Endothelial cell of umbilical vein (primary cell): ENCODE measurements at regions not wholly inside any gene's neighbourhood (a gene's known extent, or its start where the extent isn't known, plus 50 kb on each side); places are given as distances from the start of the nearest gene placed in this dataset.

ENCODE experiments used
- BruUV-seq: library from RNA; stranded (reverse); fragments of 400-500 nt; replicated peaks from 2 replicates; lab custom pipeline; 2021; lab: Mats Ljungman, UMichigan
- CTCF ChIA-PET: fragments of 300-600, 350-600 bp; sonication (Branson Sonifier 250); formaldehyde crosslinking; loops from one replicate; lab custom pipeline; 2021; ENCODE audit warnings: antibody characterized with exemption, inconsistent platforms; lab: Charles Lee
- POLR2A ChIA-PET: fragments of 300-600, 350-600 bp; sonication (Branson Sonifier 250); formaldehyde crosslinking; loops from one replicate; lab custom pipeline; 2021; ENCODE audit warnings: antibody characterized with exemption, inconsistent platforms; lab: Charles Lee
- DNase-seq: peaks from one replicate; pipeline ENCODE4 v3.0.0-alpha.2; 2011; ENCODE audit warnings: low read depth, low spot score
- FAIRE-seq: peaks from 2 replicates; lab custom pipeline; 2011; peaks lifted over from hg19 to GRCh38; lab: Jason Lieb, UNC
- H2AFZ ChIP-seq: 2 replicates; pipeline ENCODE4 v1.6.0; 2012; ENCODE audit warnings: low read depth, low read length, control low read depth, inconsistent platforms
- H3K27ac ChIP-seq: 2 replicates; pipeline ENCODE4 v1.5.1; 2011; ENCODE audit warnings: low read depth, mild to moderate bottlenecking, control low read depth, low read length, moderate library complexity; ENCODE audit not compliant: insufficient read depth
- H3K27me3 ChIP-seq, 2 experiments: 2 replicates each; pipeline versions ENCODE4 v1.6.0 to v1.6.1; 2011; ENCODE audit warnings: low read length in 2 of 2, mixed read lengths in 1 of 2; ENCODE audit not compliant: control insufficient read depth in 2 of 2, insufficient read depth in 2 of 2
- H3K36me3 ChIP-seq, 2 experiments: 2 replicates in 1 of 2; 3 replicates in 1 of 2; pipeline ENCODE4 v1.5.1; 2011; ENCODE audit warnings: low read length in 2 of 2, mild to moderate bottlenecking in 1 of 2, moderate library complexity in 1 of 2; ENCODE audit not compliant: control insufficient read depth in 2 of 2, insufficient read depth in 2 of 2; ENCODE audit errors: extremely low read depth in 1 of 2
- H3K4me1 ChIP-seq: 3 replicates; pipeline ENCODE4 v1.5.1; 2011; ENCODE audit warnings: mild to moderate bottlenecking, low read length; ENCODE audit not compliant: control insufficient read depth, insufficient read depth; ENCODE audit errors: extremely low read depth
- H3K4me2 ChIP-seq: 2 replicates; pipeline ENCODE4 v1.6.1; 2011; ENCODE audit warnings: low read length, control low read depth, mixed read lengths; ENCODE audit not compliant: insufficient read depth
- H3K4me3 ChIP-seq, 3 experiments: fragments of 200-600 bp in 1 of 3; sonication (generic), shearing (Covaris generic) in 1 of 3; replicated peaks in 1 of 3; 2 replicates each; pipeline ENCODE4 v1.5.1; 2011 to 2016; ENCODE audit warnings: control low read depth in 3 of 3, low read length in 3 of 3, mild to moderate bottlenecking in 2 of 3, inconsistent platforms in 1 of 3, low read depth in 1 of 3, moderate library complexity in 1 of 3; ENCODE audit not compliant: insufficient read depth in 1 of 3
- H3K79me2 ChIP-seq: 2 replicates; pipeline ENCODE4 v1.6.0; 2012; ENCODE audit warnings: low read length, inconsistent platforms; ENCODE audit not compliant: control insufficient read depth, insufficient read depth
- H3K9ac ChIP-seq: replicated peaks from 2 replicates; pipeline ENCODE3; 2011; ENCODE audit warnings: low read length, control low read depth; ENCODE audit not compliant: insufficient read depth; ENCODE audit errors: extremely low read depth
- H3K9me1 ChIP-seq: replicated peaks from 3 replicates; pipeline ENCODE4 v1.6.0; 2011; ENCODE audit warnings: mild to moderate bottlenecking, low read length; ENCODE audit not compliant: control insufficient read depth, insufficient read depth; ENCODE audit errors: extremely low read depth
- H3K9me3 ChIP-seq: replicated peaks from 2 replicates; pipeline ENCODE4 v1.5.1; 2012; ENCODE audit warnings: low read length, inconsistent platforms; ENCODE audit not compliant: control insufficient read depth, insufficient read depth
- H4K20me1 ChIP-seq: replicated peaks from 2 replicates; pipeline ENCODE3; 2011; ENCODE audit warnings: mild to moderate bottlenecking, low read length; ENCODE audit not compliant: control insufficient read depth, insufficient read depth; ENCODE audit errors: extremely low read depth
- EZH2 ChIP-seq: IDR thresholded peaks from 2 replicates; pipeline ENCODE4 v1.6.1; 2012; ENCODE audit warnings: borderline replicate concordance, low read depth, mild to moderate bottlenecking, moderate library complexity, low read length, inconsistent platforms; ENCODE audit not compliant: severe bottlenecking
- FOS ChIP-seq: IDR thresholded peaks from 2 replicates; pipeline ENCODE4 v1.6.1; 2011; ENCODE audit warnings: mild to moderate bottlenecking, low read length, moderate library complexity, borderline replicate concordance; ENCODE audit not compliant: insufficient read depth
- GATA2 ChIP-seq: IDR thresholded peaks from 2 replicates; pipeline ENCODE4 v1.7.0; 2011; ENCODE audit warnings: low read depth, mild to moderate bottlenecking, moderate library complexity, mixed read lengths, low read length; ENCODE audit not compliant: insufficient read length, insufficient read depth
- JUN ChIP-seq: IDR thresholded peaks from 2 replicates; pipeline ENCODE4 v1.6.1; 2011; ENCODE audit warnings: borderline replicate concordance, low read depth; ENCODE audit not compliant: insufficient read length, insufficient read depth
- MYC ChIP-seq: IDR thresholded peaks from one replicate; pipeline ENCODE4 v1.6.1; 2011; ENCODE audit warnings: mild to moderate bottlenecking, low read depth, low read length
- POLR2A ChIP-seq: IDR thresholded peaks from 2 replicates; pipeline ENCODE4 v1.6.1; 2012; ENCODE audit warnings: low read depth, mild to moderate bottlenecking, control low read depth, low read length
- POLR2AphosphoS5 ChIP-seq: IDR thresholded peaks from 2 replicates; pipeline ENCODE4 v1.6.1; 2012; ENCODE audit warnings: low read depth, mild to moderate bottlenecking, control low read depth, low read length, moderate library complexity; ENCODE audit not compliant: insufficient read depth
- dilution Hi-C: fragments of 300-500 bp; cut with MboI; formaldehyde crosslinking; loops from one replicate; pipeline ENCODE4 v1.15.0; 2019; ENCODE audit warnings: low sequenced_read_pairs; ENCODE audit not compliant: extremely low pct_ligation_motif_present
- intact Hi-C: fragments of 100-400 bp; cut with micrococcal nuclease; formaldehyde crosslinking; loops from one replicate; pipeline ENCODE4 v1.10.0; 2022
- TF ChIP-seq, protein P1 (sequence below), 2 donors: IDR thresholded peaks; 1 replicate in 1 of 2; 2 replicates in 1 of 2; pipeline ENCODE4 v1.5.1; 2011; ENCODE audit warnings: low read length in 2 of 2, mild to moderate bottlenecking in 2 of 2, moderate library complexity in 2 of 2, control low read depth in 1 of 2, inconsistent platforms in 1 of 2, low read depth in 1 of 2; ENCODE audit not compliant: insufficient read depth in 1 of 2; ENCODE audit errors: extremely low read depth in 1 of 2
- TF ChIP-seq, protein P2 (sequence below): IDR thresholded peaks from 2 replicates; pipeline ENCODE4 v1.6.1; 2011; ENCODE audit not compliant: insufficient read depth, insufficient read length

DNA sequence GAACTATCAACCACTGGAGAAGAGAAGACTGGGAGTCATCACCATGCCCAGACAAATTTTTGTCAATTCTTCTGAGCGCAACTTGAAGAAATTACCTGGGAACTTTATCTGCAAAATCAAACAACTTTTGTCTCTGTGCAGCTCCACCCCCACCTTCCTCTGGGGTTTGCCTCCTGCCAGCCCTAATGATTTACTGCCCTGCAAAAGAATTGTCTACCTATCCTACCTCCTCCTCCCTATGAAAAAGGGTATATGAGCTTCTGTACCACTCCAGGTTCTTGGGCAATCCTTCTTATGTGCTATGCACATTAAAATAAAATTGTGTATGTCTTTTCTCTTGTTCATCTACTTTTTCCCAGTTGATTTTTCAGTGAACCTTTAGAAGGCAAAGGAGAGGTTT is 191.9 kb downstream of the URB2 start:
- FAIRE-seq = no peak
- H3K4me3 ChIP-seq = no peak overlapping the region
- BruUV-seq = no TSS peak
- H3K9me1 ChIP-seq = no peaks in the 10 kb centered on the region
- H3K27me3 ChIP-seq = no peaks in the 10 kb centered on the region
- no peaks in the 10 kb centered on the region for H4K20me1 ChIP-seq
- H3K36me3 ChIP-seq = no peaks in the 10 kb centered on the region
- intact Hi-C loops = no loop called here
- no peak overlapping the region for H3K9ac ChIP-seq
- H3K27ac ChIP-seq = no peak overlapping the region
- H3K9me3 ChIP-seq = no peaks in the 10 kb centered on the region
- no peak overlapping the region for H3K4me2 ChIP-seq
- H2AFZ ChIP-seq = no peak overlapping the region
- ChIA-PET POLR2A (no interaction called here), CTCF (interaction anchor here (1.4 kb wide), 1 partner anchor 31 kb away, joined by 3 read pairs; no protein-coding TSS in a partner anchor)
- no peaks in the 10 kb centered on the region for H3K79me2 ChIP-seq
- no peaks in the 10 kb centered on the region for H3K4me1 ChIP-seq
- DNase-seq = no peak
- TF ChIP-seq EZH2 (no peak), POLR2AphosphoS5 (no peak), MYC (no peak), FOS (no peak), JUN (no peak), GATA2 (no peak), POLR2A (no peak)
- TF ChIP-seq, protein P1, sequence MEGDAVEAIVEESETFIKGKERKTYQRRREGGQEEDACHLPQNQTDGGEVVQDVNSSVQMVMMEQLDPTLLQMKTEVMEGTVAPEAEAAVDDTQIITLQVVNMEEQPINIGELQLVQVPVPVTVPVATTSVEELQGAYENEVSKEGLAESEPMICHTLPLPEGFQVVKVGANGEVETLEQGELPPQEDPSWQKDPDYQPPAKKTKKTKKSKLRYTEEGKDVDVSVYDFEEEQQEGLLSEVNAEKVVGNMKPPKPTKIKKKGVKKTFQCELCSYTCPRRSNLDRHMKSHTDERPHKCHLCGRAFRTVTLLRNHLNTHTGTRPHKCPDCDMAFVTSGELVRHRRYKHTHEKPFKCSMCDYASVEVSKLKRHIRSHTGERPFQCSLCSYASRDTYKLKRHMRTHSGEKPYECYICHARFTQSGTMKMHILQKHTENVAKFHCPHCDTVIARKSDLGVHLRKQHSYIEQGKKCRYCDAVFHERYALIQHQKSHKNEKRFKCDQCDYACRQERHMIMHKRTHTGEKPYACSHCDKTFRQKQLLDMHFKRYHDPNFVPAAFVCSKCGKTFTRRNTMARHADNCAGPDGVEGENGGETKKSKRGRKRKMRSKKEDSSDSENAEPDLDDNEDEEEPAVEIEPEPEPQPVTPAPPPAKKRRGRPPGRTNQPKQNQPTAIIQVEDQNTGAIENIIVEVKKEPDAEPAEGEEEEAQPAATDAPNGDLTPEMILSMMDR (IDR thresholded peaks at IDR 0.05; ENCODE audit: extremely low read depth in 1 of 2, insufficient read depth in 1 of 2, low read depth in 1 of 2, low read length in 2 of 2) = no peak
- TF ChIP-seq, protein P2, sequence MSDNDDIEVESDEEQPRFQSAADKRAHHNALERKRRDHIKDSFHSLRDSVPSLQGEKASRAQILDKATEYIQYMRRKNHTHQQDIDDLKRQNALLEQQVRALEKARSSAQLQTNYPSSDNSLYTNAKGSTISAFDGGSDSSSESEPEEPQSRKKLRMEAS = no peak
- dilution Hi-C loops = no loop called here
